ENCODE measurements at regions not wholly inside any gene's neighbourhood (a gene's known extent, or its start where the extent isn't known, plus 50 kb on each side); places are given as distances from the start of the nearest gene placed in this dataset.

GRCh38 chr5:144958002-144958401 is 787.3 kb downstream of the KCTD16 start:
- no peak for TF ChIP-seq SP2 (IDR thresholded peaks at IDR 0.05; ENCODE audit: extremely low read depth, low read depth, low read length, poor library complexity, severe bottlenecking)
- TF ChIP-seq BRCA1 (IDR thresholded peaks at IDR 0.05), result no peak
- no peak for TF ChIP-seq BRCA1 (CRISPR knock-in tag; IDR thresholded peaks at IDR 0.05)
- TF ChIP-seq ZNF551 (CRISPR knock-in tag; IDR thresholded peaks at IDR 0.05), result no peak
- no peak for TF ChIP-seq SMARCA4 (IDR thresholded peaks at IDR 0.05)
- TF ChIP-seq ZNF655 (CRISPR knock-in tag; IDR thresholded peaks at IDR 0.05), result no peak
- TF ChIP-seq SIN3B (IDR thresholded peaks at IDR 0.05; ENCODE audit: low read depth), result no peak

All from K562 (cell line).